GM21723 (cell line): ENCODE measurements at regions not wholly inside any gene's neighbourhood (a gene's known extent, or its start where the extent isn't known, plus 50 kb on each side); places are given as distances from the start of the nearest gene placed in this dataset.

Source experiments
- ATAC-seq: cut with Tn5 transposase; IDR thresholded peaks from one replicate; pipeline ENCODE4 v1.9.1; 2021; ENCODE audit warnings: mild to moderate bottlenecking, moderate library complexity; ENCODE audit not compliant: unreplicated experiment

DNA sequence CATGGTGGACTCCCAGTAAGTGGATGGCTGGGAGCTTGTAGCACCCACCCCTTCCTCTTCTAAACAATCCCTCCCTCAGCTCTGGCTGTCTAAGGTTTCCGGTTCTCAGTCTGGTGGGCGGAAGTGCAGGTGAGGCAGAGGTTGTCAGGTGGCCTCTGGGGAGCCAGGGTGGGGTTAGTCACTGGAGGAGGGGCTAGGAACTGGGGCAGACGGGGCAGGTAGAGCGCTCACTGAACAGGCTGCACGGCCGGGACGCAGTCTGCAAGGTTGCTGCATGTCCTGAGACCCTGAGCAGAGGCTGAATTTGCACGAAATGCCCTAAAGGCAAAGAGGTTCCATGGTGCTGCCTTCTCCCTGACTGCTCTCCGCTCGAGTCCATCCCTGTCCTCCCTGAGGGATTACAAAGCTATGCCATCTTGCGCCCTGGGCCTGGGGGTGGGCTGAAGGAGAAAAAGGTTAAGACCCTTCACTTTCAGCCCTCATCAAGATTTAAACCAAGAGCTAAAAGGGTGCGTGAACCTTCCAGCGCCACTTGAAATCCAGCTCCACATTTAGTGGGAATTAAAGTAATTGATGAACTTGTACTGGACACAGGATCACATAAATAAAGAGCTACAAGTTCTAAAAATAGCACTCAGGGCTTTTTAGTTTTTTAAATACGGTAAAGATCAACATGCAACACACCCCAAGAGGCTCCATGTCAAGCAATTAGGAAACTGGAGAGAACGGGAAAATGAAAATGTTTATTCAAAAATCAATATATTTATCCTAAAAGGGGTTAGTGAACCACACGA, 62.3 kb upstream of the CTBP2 start:
- no peak for ATAC-seq

DNA sequence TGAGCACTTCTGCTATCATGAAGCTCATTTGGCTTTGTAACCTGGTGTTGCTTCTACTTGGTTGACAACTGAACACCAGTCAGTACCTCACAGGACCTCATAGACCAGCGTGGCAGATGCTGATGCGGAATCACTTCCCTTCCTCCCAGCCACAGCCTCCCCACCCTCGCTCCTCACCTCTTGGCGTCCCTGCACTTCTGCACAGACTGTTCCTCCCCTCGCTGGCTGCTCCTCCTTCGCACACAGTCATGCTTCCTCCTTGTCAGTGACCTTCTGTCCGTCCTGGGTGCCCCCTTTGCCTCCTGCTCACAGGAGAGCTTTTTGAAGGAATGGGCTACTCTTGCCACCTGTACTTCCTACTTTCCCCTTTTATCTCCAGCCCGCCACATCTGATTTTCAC, 61.4 kb upstream of the CTBP2 start:
- no peak for ATAC-seq

DNA sequence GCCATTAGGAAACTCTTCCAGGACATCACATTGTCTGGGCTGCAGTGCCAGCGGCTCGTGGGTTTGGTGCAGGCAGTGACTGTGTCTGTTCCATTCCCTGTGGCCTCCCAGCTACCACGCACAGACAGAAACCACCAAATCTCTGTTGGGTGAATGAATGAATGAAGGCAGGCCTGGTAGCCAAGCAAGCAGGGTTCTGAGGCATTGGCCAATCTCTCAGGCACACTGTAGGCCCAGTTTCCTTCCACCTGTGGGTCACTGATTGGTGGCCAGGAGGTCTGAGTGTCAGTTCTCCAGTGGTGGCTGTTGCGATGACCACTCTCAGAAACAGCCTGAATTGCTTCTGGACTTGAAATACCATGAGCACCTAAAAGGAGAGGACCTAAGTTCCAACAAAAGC, 59.4 kb upstream of the CTBP2 start:
- ATAC-seq: no peak

DNA sequence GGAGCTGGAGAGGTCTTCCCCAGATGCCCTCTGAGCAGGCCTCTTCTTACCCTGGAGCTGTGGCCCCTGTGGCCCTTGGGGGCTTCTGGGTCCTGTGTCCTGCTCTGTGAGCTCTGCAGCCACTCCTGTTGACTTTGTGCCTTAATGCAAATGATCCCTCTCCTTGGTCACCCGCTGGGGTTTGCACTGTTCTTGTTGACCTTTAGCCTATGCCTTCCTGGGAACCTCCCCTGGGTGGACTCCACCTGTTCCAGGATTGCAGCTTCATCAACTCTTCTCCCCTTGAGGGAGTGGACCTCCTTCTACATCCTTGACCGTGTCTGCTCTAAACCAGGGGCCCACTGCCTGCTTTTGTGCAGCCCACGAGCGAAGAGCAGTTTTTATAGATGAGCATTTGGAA, 58.6 kb upstream of the CTBP2 start:
- no peak for ATAC-seq

DNA sequence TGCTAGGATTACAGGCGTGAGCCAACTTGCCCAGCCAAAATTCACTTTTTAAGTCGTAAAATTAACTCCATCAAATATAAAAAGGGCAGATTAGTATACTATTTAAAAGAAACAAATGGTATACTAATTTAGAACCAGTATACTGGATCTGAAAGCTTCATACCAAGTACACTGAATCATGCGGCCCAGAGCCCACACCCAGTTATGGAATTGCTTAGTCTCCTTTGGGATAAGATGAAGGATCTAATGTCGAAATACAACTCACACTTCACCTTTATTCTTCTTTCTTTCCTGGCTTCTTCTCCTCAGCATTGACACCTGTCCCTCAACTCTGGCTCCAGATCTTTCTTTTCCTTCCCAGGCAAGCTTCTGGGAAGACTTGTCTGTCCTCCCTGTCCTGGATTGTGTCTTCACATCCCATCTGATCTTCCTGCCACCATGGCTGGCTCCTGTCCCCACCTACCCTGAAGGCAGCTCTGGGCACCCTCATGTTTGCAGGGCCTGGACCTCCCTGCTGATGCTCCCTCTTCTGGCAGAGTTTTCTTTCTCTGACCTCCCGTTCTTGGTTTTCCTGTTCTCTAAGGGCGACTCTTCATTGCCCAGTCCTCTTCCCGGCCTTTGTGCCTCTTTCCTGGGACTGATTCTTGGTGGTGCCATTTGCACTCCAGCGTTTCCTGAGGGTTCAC, 57.8 kb upstream of the CTBP2 start:
- ATAC-seq: no peak

DNA sequence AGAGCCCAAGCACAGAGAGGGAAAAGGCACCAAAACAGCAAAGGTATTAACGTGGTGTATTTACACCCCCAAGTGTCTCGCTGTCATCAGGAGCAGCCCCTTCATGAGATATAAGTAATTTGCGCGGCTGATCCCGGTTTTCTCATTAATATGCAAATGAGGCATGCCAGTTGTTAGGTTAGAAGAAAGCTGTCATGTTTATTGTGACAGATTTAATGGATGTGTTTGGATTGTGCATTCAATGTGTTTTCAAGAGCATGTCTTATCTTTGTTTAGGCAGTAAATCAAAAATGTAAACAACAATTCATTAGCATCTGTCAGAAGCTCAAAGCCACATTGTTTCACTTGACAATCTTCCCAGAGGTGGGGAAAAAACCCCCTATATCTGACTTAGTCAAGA, 56.5 kb upstream of the CTBP2 start:
- ATAC-seq: no peak

DNA sequence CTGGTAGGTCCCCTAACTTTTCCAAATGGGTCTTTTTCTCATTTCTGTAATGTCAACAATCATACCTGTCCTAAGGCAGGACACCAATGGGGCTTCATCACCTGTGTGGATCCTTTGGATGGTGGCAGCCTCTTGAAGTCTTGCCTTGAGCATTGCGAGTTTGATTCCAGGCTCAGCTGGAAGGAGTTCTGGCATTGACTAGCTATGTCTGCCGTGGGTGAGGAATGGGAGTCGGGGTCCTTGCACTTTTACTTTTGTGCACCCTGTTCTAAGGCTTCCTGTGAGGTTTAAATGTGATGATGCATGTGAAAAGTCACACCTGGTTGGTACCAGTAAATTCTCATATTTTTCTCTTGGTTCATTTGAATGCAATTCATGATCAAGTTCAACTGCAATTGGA, 55.9 kb upstream of the CTBP2 start:
- no peak for ATAC-seq

DNA sequence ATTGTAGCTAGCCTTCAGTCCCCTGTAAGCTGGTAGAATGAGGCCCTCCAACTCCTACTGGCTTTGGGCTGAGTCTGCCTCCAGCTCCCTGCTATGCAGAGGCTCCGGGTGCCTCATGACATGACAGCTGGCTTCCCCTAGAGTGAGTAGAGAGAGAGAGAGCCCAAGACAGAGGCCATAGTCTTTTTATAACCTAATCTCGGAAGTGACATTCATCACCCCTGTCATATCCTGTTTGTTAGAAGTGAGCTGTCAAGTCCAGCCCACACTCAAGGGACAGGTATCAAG, 53.9 kb upstream of the CTBP2 start:
- ATAC-seq: no peak

DNA sequence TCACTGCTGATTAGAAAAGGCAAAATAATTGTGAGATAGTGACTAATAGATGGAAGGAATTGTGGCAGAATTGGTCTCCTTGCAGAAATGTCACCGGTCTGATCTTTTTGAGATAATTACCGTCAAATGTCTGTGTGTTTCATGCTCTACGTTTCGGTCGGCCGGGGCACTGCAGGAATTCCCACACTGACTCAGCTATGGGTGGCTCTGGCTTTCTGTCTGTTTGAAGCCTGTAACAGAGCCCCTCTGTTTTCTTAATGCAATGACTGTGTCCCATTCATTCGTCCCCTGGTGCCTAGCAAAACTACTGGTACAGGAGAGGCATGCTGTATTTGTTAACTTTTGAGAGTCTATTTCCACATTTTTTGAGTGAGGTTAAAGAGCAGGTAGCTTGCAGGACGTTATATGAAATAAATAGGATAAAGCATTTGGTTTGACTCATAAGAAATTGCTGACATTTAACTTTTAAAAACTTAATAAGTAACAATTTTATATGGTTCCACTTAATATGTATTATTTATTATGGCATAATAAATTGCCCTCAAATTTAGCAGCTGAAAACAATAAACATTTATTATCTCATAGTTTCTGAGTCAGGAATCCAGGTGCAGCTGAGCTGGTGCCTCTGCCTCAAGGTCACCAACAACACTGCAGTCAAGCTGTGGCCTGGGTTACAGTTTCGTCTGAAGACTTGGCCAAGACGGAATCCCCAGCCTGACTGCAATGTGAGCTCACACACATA, 53.3 kb upstream of the CTBP2 start:
- no peak for ATAC-seq

DNA sequence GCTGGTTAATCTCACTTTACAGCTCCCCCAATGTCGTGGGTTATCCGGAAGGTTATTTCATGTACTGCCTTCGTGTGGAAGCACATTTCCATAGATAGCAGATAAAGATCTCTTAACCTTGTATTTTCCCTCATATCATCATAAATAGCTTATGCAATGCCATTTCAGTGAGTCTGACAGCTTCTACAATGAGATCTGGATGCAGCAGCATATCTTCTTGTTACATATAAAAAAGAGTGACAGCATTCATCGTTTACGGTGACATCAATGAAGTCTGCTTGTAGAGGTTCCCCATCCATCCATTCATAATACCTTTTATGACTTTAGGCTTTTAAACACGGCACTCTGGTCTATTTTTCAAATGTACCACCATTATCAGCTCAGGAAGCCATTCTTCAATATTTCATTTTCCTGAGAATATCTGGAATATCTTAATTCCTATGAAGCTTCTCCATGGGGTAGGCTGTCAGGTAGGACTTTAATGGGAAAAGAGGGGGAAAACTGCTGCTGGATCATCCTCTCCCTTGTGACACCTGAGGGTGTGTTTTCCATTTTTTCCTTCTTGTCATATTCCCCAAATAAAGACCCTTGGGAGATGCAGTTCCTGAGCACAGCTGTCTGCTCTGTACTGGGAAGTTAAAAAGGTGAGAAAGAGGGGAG, 51.9 kb upstream of the CTBP2 start:
- no peak for ATAC-seq
